ENCODE measurements at regions not wholly inside any gene's neighbourhood (a gene's known extent, or its start where the extent isn't known, plus 50 kb on each side); places are given as distances from the start of the nearest gene placed in this dataset.

GRCh38 chr7:52436278-52436677 lies 599.2 kb upstream of the POM121L12 start:
- H3K4me3 ChIP-seq (ENCODE audit: low read length): no peak overlapping the region
- intact Hi-C loops (cut with DNase I): no loop called here
- ATAC-seq (no peak), DNase-seq (no peak)
- H3K27ac ChIP-seq (ENCODE audit: low read length): no peak overlapping the region
- no peaks in the 10 kb centered on the region for H3K9me3 ChIP-seq (ENCODE audit: control insufficient read depth, low read length)
- no peaks in the 10 kb centered on the region for H3K27me3 ChIP-seq (ENCODE audit: control insufficient read depth, insufficient read depth)
- WGBS: 97% methylated on average over 4 of the region's 4 CpGs
- H3K4me1 ChIP-seq (ENCODE audit: control insufficient read depth, insufficient read depth, low read length): no peaks in the 10 kb centered on the region

DNA sequence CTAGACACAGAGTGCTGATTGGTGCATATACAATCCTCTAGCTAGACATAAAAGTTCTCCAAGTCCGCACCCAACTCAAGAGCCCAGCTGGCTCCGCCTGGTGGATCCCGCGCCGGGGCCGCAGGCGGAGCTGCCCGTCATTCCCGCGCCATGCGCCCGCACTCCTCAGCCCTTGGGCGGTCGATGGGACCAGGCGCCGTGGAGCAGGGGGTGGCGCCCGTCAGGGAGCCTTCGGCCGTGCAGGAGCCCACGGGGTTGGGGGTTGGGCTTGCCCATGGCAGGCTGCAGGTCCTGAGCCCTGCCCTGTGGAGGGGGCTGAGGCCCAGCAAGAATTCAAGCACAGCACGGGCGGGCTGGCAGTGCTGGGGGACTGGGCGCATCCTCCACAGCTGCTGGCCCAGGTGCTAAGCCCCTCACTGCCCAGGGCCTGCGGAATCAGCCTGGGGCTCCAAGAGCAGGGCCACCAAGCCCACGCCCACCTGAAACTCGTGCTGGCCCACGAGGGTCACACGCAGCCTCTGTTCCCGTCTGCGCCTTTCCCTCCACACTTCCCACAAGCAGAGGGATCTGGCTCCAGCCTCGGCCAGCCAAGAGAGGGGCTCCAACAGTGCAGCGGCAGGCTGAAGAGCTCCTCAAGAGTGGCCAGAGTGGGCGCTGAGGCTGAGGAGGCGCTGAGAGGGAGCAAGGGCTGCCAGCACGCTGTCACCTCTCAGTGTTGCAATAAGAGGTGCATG lies 604.2 kb upstream of the POM121L12 start:
- Histone ChIP-seq H3K4me1 (ENCODE audit: control insufficient read depth, insufficient read depth, low read length) (no peaks in the 10 kb centered on the region), H3K4me3 (ENCODE audit: low read length) (no peak overlapping the region), H3K27me3 (ENCODE audit: control insufficient read depth, insufficient read depth) (no peaks in the 10 kb centered on the region), H3K27ac (ENCODE audit: low read length) (no peak overlapping the region), H3K9me3 (ENCODE audit: control insufficient read depth, low read length) (no peaks in the 10 kb centered on the region)
- DNase-seq (peak in 1 of 3 donors; percentile 58), ATAC-seq (no peak)
- intact Hi-C loops (cut with DNase I): no loop called here
- WGBS: 91% methylated on average over 36 of the region's 36 CpGs

GRCh38 chr7:52423251-52423650 lies 612.2 kb upstream of the POM121L12 start:
- Histone ChIP-seq H3K27ac (ENCODE audit: low read length) (no peak overlapping the region), H3K4me1 (ENCODE audit: control insufficient read depth, insufficient read depth, low read length) (no peaks in the 10 kb centered on the region), H3K9me3 (ENCODE audit: control insufficient read depth, low read length) (no peaks in the 10 kb centered on the region), H3K27me3 (ENCODE audit: control insufficient read depth, insufficient read depth) (no peaks in the 10 kb centered on the region), H3K4me3 (ENCODE audit: low read length) (no peak overlapping the region)
- ATAC-seq (no peak), DNase-seq (no peak)
- 93% methylated on average over 1 of the region's 1 CpG for WGBS
- intact Hi-C loops (cut with DNase I): no loop called here

- Histone ChIP-seq H3K27me3 (ENCODE audit: control insufficient read depth, insufficient read depth) (no peaks in the 10 kb centered on the region), H3K4me3 (ENCODE audit: low read length) (no peak overlapping the region), H3K27ac (ENCODE audit: low read length) (no peak overlapping the region), H3K4me1 (ENCODE audit: control insufficient read depth, insufficient read depth, low read length) (no peaks in the 10 kb centered on the region), H3K9me3 (ENCODE audit: control insufficient read depth, low read length) (no peaks in the 10 kb centered on the region)
- 67% methylated on average over 5 of the region's 5 CpGs for WGBS
- no peak for DNase-seq
- intact Hi-C loops (cut with DNase I): no loop called here
- no peak for ATAC-seq
Observed at GRCh38 chr7:52413051-52413450, 622.4 kb upstream of the POM121L12 start.

GRCh38 chr7:52410032-52410431 lies 625.4 kb upstream of the POM121L12 start:
- intact Hi-C loops (cut with DNase I): no loop called here
- Histone ChIP-seq H3K4me3 (ENCODE audit: low read length) (no peak overlapping the region), H3K4me1 (ENCODE audit: control insufficient read depth, insufficient read depth, low read length) (no peaks in the 10 kb centered on the region), H3K9me3 (ENCODE audit: control insufficient read depth, low read length) (no peaks in the 10 kb centered on the region), H3K27me3 (ENCODE audit: control insufficient read depth, insufficient read depth) (no peaks in the 10 kb centered on the region), H3K27ac (ENCODE audit: low read length) (no peak overlapping the region)
- WGBS: 83% methylated on average over 4 of the region's 4 CpGs
- ATAC-seq (no peak), DNase-seq (no peak)

DNA sequence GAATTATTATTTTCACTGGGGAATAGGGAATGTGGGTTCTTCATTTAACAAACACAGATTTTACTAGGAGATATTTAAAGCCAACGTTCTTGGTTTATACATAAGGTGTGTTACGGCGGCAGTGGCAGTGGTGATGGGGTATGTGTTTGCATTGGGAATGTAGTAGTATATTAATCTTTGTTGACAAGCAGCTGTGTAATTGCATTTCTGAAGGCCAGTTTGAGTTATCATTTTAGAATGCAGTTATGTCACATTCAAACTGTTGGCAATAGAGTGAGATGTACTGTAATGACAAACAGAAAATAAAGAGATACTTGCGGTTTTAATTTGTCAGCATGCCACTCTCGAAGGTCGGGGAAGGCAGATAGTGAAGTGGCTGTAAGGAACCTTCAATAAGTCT lies 628.6 kb upstream of the POM121L12 start:
- H3K4me3 ChIP-seq (ENCODE audit: low read length): no peak overlapping the region
- DNase-seq (no peak), ATAC-seq (no peak)
- H3K4me1 ChIP-seq (ENCODE audit: control insufficient read depth, insufficient read depth, low read length): no peaks in the 10 kb centered on the region
- no peak overlapping the region for H3K27ac ChIP-seq (ENCODE audit: low read length)
- H3K9me3 ChIP-seq (ENCODE audit: control insufficient read depth, low read length): no peaks in the 10 kb centered on the region
- intact Hi-C loops (cut with DNase I): no loop called here
- 75% methylated on average over 6 of the region's 6 CpGs for WGBS
- H3K27me3 ChIP-seq (ENCODE audit: control insufficient read depth, insufficient read depth): no peaks in the 10 kb centered on the region

GRCh38 chr7:52382731-52383130 lies 652.7 kb upstream of the POM121L12 start:
- Histone ChIP-seq H3K4me1 (ENCODE audit: control insufficient read depth, insufficient read depth, low read length) (no peaks in the 10 kb centered on the region), H3K9me3 (ENCODE audit: control insufficient read depth, low read length) (no peaks in the 10 kb centered on the region), H3K27ac (ENCODE audit: low read length) (no peak overlapping the region), H3K4me3 (ENCODE audit: low read length) (no peak overlapping the region), H3K27me3 (ENCODE audit: control insufficient read depth, insufficient read depth) (no peaks in the 10 kb centered on the region)
- 80% methylated on average over 3 of the region's 3 CpGs for WGBS
- intact Hi-C loops (cut with DNase I): no loop called here
- ATAC-seq: no peak
- no peak for DNase-seq

- intact Hi-C loops (cut with DNase I): no loop called here
- Histone ChIP-seq H3K27me3 (ENCODE audit: control insufficient read depth, insufficient read depth) (no peaks in the 10 kb centered on the region), H3K27ac (ENCODE audit: low read length) (no peak overlapping the region), H3K4me3 (ENCODE audit: low read length) (no peak overlapping the region), H3K9me3 (ENCODE audit: control insufficient read depth, low read length) (no peaks in the 10 kb centered on the region), H3K4me1 (ENCODE audit: control insufficient read depth, insufficient read depth, low read length) (no peaks in the 10 kb centered on the region)
- no peak for ATAC-seq
- DNase-seq: no peak
- 88% methylated on average over 4 of the region's 4 CpGs for WGBS
Observed at GRCh38 chr7:52369922-52370321, 665.5 kb upstream of the POM121L12 start.

DNA sequence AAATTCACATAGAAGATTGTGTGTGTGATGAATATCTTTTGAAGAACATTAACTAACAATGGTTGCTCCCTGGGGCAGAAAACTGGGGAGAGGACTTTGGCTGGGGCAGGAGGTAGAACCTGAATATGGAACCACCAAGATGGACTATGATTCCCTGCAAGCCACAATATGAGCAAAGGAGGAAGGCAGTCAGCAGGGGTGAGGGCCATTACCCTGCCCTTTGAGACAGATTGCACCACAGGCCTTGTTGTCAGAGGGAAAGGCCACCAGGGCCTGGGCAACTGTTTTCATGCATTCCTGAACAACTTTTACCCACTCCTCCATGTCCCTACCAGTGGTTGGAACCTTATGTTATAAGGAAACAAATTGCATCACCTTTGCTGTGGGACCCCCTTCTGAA lies 670.1 kb upstream of the POM121L12 start:
- Histone ChIP-seq H3K9me3 (ENCODE audit: control insufficient read depth, low read length) (no peaks in the 10 kb centered on the region), H3K27ac (ENCODE audit: low read length) (no peak overlapping the region), H3K4me3 (ENCODE audit: low read length) (no peak overlapping the region), H3K4me1 (ENCODE audit: control insufficient read depth, insufficient read depth, low read length) (no peaks in the 10 kb centered on the region), H3K27me3 (ENCODE audit: control insufficient read depth, insufficient read depth) (no peaks in the 10 kb centered on the region)
- no peak for DNase-seq
- no peak for ATAC-seq
- intact Hi-C loops (cut with DNase I): no loop called here

DNA sequence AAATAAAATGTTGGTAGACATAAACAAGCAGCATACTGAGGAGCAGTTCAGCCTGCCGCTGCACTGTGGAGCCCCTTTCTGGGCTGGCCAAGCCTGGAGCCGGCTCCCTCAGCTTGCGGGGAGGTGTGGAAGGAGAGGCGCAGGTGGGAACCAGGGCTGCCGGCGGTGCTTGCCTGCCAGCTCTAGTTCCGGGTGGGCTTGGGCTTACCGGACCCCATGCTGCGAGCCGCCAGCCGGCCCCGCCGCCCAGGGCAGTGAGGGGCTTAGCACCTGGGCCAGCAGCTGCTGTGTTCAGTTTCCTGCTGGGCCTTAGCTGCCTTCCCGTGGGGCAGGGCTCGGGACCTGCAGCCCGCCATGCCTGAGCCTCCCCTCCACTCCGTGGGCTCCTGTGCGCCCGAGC lies 672.9 kb upstream of the POM121L12 start:
- Histone ChIP-seq H3K4me1 (ENCODE audit: control insufficient read depth, insufficient read depth, low read length) (no peaks in the 10 kb centered on the region), H3K4me3 (ENCODE audit: low read length) (no peak overlapping the region), H3K27ac (ENCODE audit: low read length) (no peak overlapping the region), H3K9me3 (ENCODE audit: control insufficient read depth, low read length) (no peaks in the 10 kb centered on the region), H3K27me3 (ENCODE audit: control insufficient read depth, insufficient read depth) (no peaks in the 10 kb centered on the region)
- DNase-seq (peak in 1 of 3 donors; percentile 40), ATAC-seq (no peak)
- 83% methylated on average over 19 of the region's 19 CpGs for WGBS
- intact Hi-C loops (cut with DNase I): no loop called here

DNA sequence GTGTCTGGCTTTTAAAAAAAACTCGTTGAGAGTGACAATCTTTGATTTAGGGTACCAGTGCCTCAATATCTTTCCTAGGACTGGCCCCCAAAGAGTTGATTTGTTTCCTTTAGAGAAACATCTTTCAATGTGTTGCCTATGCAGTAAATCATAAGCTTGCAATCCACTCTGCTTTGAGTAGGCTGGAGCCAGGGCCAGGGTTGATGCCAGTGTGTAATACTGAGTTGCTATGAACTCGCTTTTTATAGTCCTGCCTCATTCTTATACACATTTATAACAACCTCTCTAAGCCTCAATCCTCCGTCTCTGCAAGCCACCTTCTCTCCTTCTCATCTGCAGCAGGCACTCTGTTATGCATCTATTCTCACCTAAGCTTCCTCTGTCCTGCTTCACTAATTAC lies 674.9 kb upstream of the POM121L12 start:
- Histone ChIP-seq H3K9me3 (ENCODE audit: control insufficient read depth, low read length) (no peaks in the 10 kb centered on the region), H3K27ac (ENCODE audit: low read length) (no peak overlapping the region), H3K27me3 (ENCODE audit: control insufficient read depth, insufficient read depth) (no peaks in the 10 kb centered on the region), H3K4me1 (ENCODE audit: control insufficient read depth, insufficient read depth, low read length) (no peaks in the 10 kb centered on the region), H3K4me3 (ENCODE audit: low read length) (no peak overlapping the region)
- intact Hi-C loops (cut with DNase I): no loop called here
- ATAC-seq (no peak), DNase-seq (no peak)
- whole genome bisulfite sequencing: 66% methylated on average over 3 of the region's 3 CpGs

DNA sequence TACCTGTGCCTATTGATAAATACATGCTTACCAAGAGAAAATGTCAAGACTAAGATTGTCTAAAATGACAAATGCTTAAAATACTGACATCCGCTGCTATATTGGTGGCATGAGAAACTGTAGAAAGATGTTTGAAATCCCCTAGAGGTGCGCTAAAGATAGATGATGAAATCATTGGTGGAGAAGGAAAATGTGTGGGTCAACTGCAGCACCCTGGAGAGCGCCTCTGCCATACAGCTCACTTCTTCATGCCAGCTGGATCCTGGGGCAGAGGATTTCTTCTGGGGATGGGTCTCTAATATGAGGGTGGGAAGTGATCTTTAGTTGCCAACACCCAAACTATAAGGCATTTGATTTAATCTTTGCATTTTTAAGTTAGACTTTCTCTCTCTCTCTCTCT lies 680.4 kb upstream of the POM121L12 start:
- WGBS: 61% methylated on average over 3 of the region's 3 CpGs
- Histone ChIP-seq H3K27me3 (ENCODE audit: control insufficient read depth, insufficient read depth) (no peaks in the 10 kb centered on the region), H3K4me3 (ENCODE audit: low read length) (no peak overlapping the region), H3K27ac (ENCODE audit: low read length) (no peak overlapping the region), H3K4me1 (ENCODE audit: control insufficient read depth, insufficient read depth, low read length) (no peaks in the 10 kb centered on the region), H3K9me3 (ENCODE audit: control insufficient read depth, low read length) (no peaks in the 10 kb centered on the region)
- DNase-seq (no peak), ATAC-seq (no peak)
- intact Hi-C loops (cut with DNase I): no loop called here
